Brain microvascular endothelial cell (primary cell): ENCODE measurements at regions not wholly inside any gene's neighbourhood (a gene's known extent, or its start where the extent isn't known, plus 50 kb on each side); places are given as distances from the start of the nearest gene placed in this dataset.

Source experiments
- DNase-seq: peaks from one replicate; pipeline ENCODE4 v3.0.0-alpha.2; 2020
- H3K27ac ChIP-seq: fragments of 250-450 bp; sonication (Bioruptor Pico); 2 replicates; pipeline ENCODE4 v1.5.1; 2020; ENCODE audit warnings: mild to moderate bottlenecking, moderate library complexity
- H3K27me3 ChIP-seq: fragments of 250-450 bp; sonication (Bioruptor Pico); replicated peaks from 2 replicates; pipeline ENCODE4 v1.5.1; 2020; ENCODE audit warnings: mild to moderate bottlenecking
- H3K36me3 ChIP-seq: fragments of 250-450 bp; sonication (Bioruptor Pico); replicated peaks from 2 replicates; pipeline ENCODE4 v1.5.1; 2020; ENCODE audit warnings: mild to moderate bottlenecking
- H3K4me3 ChIP-seq: 2 replicates; pipeline ENCODE4 v1.5.1; 2011; ENCODE audit warnings: low read depth, mild to moderate bottlenecking, control low read depth, low read length, moderate library complexity
- in situ Hi-C: cut with HindIII; loops from 2 replicates; pipeline ENCODE4 v1.10.0; 2017; ENCODE audit warnings: low sequenced_read_pairs, low pct_ligation_motif_present
- TF ChIP-seq, protein P1 (sequence below): IDR thresholded peaks from 2 replicates; pipeline ENCODE4 v1.5.1; 2011; ENCODE audit warnings: low read depth, mild to moderate bottlenecking, moderate library complexity, low read length, control low read depth, inconsistent platforms; ENCODE audit errors: missing control alignments

DNA sequence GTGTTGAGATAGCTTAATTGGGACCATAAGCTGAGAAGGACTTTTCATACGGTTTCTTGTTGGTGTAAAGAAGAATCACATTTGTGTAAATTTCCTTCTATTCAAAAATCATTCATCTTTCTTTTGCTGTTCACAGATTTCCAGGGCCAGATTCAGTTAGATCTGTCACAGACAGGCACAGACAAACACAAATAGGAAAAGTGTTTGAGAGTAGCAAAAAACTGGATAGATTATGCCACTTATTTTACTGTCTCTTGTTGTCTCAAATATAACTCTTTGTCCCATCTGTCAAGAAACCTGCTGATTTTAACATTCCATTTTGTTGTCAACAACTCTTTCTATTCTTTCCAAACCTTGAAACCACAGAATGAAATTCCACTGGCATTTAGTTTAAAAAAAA lies 142.8 kb downstream of the ID4 start:
- Histone ChIP-seq H3K27ac (no peak overlapping the region), H3K4me3 (no peak overlapping the region), H3K27me3 (no peaks in the 10 kb centered on the region), H3K36me3 (no peaks in the 10 kb centered on the region)
- in situ Hi-C loops, result no loop called here
- no peak for DNase-seq
- TF ChIP-seq, protein P1, sequence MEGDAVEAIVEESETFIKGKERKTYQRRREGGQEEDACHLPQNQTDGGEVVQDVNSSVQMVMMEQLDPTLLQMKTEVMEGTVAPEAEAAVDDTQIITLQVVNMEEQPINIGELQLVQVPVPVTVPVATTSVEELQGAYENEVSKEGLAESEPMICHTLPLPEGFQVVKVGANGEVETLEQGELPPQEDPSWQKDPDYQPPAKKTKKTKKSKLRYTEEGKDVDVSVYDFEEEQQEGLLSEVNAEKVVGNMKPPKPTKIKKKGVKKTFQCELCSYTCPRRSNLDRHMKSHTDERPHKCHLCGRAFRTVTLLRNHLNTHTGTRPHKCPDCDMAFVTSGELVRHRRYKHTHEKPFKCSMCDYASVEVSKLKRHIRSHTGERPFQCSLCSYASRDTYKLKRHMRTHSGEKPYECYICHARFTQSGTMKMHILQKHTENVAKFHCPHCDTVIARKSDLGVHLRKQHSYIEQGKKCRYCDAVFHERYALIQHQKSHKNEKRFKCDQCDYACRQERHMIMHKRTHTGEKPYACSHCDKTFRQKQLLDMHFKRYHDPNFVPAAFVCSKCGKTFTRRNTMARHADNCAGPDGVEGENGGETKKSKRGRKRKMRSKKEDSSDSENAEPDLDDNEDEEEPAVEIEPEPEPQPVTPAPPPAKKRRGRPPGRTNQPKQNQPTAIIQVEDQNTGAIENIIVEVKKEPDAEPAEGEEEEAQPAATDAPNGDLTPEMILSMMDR, result no peak

DNA sequence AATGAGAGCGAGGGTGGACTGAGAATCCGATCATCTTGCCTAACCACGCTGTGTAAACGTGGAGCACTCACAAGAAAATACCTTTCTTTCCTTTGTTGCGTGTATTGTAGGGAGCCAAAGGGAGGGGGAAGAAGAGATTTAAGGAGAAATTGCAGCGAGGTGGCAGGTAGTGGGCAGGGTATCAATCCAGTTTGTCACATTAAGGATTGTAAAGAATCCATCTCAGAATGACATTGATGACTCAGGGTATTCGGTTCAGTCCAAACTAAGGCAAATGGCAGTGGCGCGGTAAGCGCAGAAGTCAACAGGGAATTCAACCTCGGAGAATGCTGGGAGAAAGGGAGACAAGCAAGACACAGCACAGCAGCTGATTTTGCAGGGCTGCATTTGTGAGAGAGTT lies 146.2 kb downstream of the ID4 start:
- Histone ChIP-seq H3K4me3 (no peak overlapping the region), H3K27ac (no peak overlapping the region), H3K27me3 (no peaks in the 10 kb centered on the region), H3K36me3 (no peaks in the 10 kb centered on the region)
- in situ Hi-C loops, result no loop called here
- DNase-seq, result no peak
- TF ChIP-seq, protein P1, result no peak

DNA sequence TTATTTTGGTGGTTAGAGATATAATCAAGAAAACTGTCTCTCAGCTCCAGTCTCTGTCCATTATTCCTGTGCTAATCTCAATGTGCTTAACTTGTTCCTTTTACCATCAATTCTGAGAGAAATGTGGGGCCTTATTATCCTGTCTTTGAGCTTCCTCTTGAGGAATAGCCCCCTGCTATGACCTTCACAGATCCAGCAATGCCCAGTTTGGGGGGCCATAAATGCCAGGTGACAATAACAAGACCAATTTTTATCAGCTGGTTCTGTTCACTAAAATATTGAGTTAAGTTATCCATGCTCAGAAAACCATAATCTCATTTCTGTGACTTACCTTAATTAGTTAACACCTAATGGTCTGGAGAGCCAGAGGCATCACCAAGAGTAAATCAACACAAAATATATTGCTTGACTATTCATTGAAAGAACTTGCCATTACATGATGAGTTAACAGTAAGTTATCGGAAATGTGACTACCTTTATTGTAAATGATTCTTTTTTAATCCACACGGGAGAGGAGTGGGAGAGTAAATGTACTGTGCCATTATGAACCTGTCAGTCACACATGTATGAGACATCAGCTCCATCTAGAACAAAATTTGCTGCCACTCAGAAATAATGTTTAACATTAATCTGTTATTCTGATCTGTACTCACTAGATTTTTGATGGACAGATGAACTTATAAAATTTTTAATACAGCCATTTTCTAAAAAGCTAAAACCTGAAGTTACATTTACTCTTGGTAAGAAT lies 149.7 kb downstream of the ID4 start:
- TF ChIP-seq, protein P1, result no peak
- Histone ChIP-seq H3K27ac (no peak overlapping the region), H3K4me3 (no peak overlapping the region), H3K36me3 (no peaks in the 10 kb centered on the region), H3K27me3 (no peaks in the 10 kb centered on the region)
- in situ Hi-C loops, result no loop called here
- DNase-seq, result no peak

DNA sequence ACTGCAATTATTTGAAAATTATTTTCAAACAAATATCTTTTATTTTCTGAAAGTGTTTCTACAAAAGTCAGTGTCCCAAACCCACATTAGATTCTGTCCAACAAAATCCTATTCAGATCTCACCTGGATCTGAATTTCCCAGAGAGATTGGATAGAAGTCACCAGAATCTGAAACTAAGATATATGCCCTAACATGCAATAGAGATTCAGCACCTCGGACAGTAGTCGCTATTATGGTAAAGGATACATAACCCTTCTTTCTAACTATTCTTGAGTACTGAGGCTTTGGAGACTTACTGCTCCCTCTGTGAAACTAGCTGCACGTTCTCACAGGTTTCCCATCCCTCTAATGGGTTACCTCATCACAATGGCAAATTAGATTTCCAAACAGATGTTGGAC lies 151.4 kb downstream of the ID4 start:
- H3K4me3 ChIP-seq, result no peak overlapping the region
- no peaks in the 10 kb centered on the region for H3K27me3 ChIP-seq
- TF ChIP-seq, protein P1, result no peak
- no peaks in the 10 kb centered on the region for H3K36me3 ChIP-seq
- peak; percentile 37 for DNase-seq
- in situ Hi-C loops, result no loop called here
- H3K27ac ChIP-seq, result no peak overlapping the region

DNA sequence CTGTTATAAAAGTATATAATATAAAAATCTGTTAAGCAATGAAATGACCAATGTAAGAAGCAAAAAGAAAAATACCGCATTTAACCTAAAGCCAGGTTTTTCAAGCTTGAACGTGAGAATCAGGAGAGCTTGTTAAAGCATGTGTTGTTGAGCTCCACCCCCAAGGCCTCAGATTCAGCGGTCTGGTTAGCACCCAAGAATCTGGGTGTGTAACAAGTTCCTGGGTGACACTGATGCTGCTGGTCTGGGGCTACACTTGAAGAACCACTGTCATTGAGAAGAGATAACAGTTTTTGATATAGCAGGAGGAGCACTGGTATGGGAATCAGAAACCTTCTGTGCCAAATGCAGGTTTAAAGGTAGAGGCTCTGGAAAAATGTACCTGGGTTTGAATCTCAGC lies 154.0 kb downstream of the ID4 start:
- H3K36me3 ChIP-seq, result no peaks in the 10 kb centered on the region
- no peak overlapping the region for H3K27ac ChIP-seq
- no peaks in the 10 kb centered on the region for H3K27me3 ChIP-seq
- in situ Hi-C loops, result no loop called here
- TF ChIP-seq, protein P1, result no peak
- H3K4me3 ChIP-seq, result no peak overlapping the region
- no peak for DNase-seq

DNA sequence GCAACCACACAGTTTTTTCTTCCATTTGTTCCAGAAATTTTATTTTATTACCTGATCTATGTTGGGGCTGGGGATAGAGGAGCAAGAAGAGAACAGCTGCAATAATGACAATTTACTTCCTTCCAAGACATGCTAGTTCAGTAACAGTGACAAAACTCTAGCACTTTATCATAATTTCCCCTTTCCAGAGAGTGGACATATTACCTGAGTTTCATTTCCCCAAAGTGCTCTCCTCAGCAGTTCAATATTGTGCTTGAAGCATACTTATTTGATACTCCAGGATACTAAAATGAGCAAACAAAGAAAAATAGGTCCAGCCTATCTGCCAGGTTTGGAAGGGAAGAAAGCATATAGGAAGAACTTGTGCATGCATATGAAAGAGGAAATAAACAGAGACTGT lies 157.7 kb downstream of the ID4 start:
- Histone ChIP-seq H3K27ac (no peak overlapping the region), H3K36me3 (no peaks in the 10 kb centered on the region), H3K27me3 (no peaks in the 10 kb centered on the region), H3K4me3 (no peak overlapping the region)
- in situ Hi-C loops, result no loop called here
- DNase-seq, result no peak
- TF ChIP-seq, protein P1, result no peak
